Naive thymus-derived CD8-positive, alpha-beta T cell (primary cell): ENCODE measurements at regions not wholly inside any gene's neighbourhood (a gene's known extent, or its start where the extent isn't known, plus 50 kb on each side); places are given as distances from the start of the nearest gene placed in this dataset.
"Not testable (repeated sequence)": the region's sequence is repeated elsewhere in the genome, so short reads cannot be mapped to it uniquely, and the experiment has no call there.

Experiments
- ATAC-seq, 2 donors: fragments of 150-1000 bp; cut with Tn5 transposase in 1 of 2; sonication (Bioruptor Pico), chemical (Tn5 transposase) in 1 of 2; 1 replicate in 1 of 2; 2 replicates in 1 of 2; pipeline ENCODE4 v1.10.0; 2021; ENCODE audit warnings: mild to moderate bottlenecking in 2 of 2, moderate library complexity in 2 of 2
- POLR2A ChIA-PET: fragments of 350-600 bp; sonication (Branson Sonifier 250); formaldehyde crosslinking; loops from one replicate; lab custom pipeline; 2021; ENCODE audit warnings: antibody characterized with exemption; lab: Charles Lee
- DNase-seq, 10 donors: peaks; one replicate each; pipeline versions ENCODE4 v3.0.0 to v3.0.0-alpha.2; 2020 to 2022
- H3K27ac Mint-ChIP-seq, 10 donors: one replicate each; pipeline ENCODE4 v1.8.0; 2020 to 2022; ENCODE audit warnings: mild to moderate bottlenecking in 10 of 10, mixed read lengths in 10 of 10, moderate library complexity in 4 of 10, inconsistent platforms in 1 of 10
- H3K27me3 Mint-ChIP-seq, 5 donors: one replicate each; pipeline ENCODE4 v1.8.0; 2021 to 2022; ENCODE audit warnings: mixed read lengths in 5 of 5
- H3K36me3 Mint-ChIP-seq, 3 donors: one replicate each; pipeline ENCODE4 v1.8.0; 2020 to 2022; ENCODE audit warnings: mixed read lengths in 3 of 3, mild to moderate bottlenecking in 2 of 3, inconsistent platforms in 1 of 3
- H3K4me1 Mint-ChIP-seq, 4 donors: one replicate each; pipeline ENCODE4 v1.8.0; 2021 to 2022; ENCODE audit warnings: mixed read lengths in 4 of 4
- H3K4me3 Mint-ChIP-seq, 10 donors: one replicate each; pipeline ENCODE4 v1.8.0; 2020 to 2022; ENCODE audit warnings: mild to moderate bottlenecking in 10 of 10, mixed read lengths in 10 of 10, moderate library complexity in 6 of 10, inconsistent platforms in 1 of 10
- H3K9me3 Mint-ChIP-seq, 9 donors: one replicate each; pipeline ENCODE4 v1.8.0; 2020 to 2022; ENCODE audit warnings: mixed read lengths in 9 of 9, mild to moderate bottlenecking in 3 of 9, inconsistent platforms in 1 of 9, moderate library complexity in 1 of 9

- POLR2A ChIA-PET: no interaction called here
- DNase-seq (no peak), ATAC-seq (no peak)
- Mint-ChIP-seq H3K27me3 (peaks cover 0 to 6% (median 0%) of the 10 kb centered on the region in 5 donors), H3K9me3 (peaks cover 0 to 14% (median 0%) of the 10 kb centered on the region in 9 donors), H3K4me1 (no peaks in the 10 kb centered on the region), H3K36me3 (no peaks in the 10 kb centered on the region), H3K27ac (no peak overlapping the region), H3K4me3 (no peak overlapping the region)
Observed at GRCh38 chr4:57364255-57364654, 254.1 kb upstream of the IGFBP7 start.

- H3K27ac Mint-ChIP-seq: no peak overlapping the region
- H3K4me1 Mint-ChIP-seq: no peaks in the 10 kb centered on the region
- DNase-seq: no peak
- no peaks in the 10 kb centered on the region for H3K36me3 Mint-ChIP-seq
- POLR2A ChIA-PET: no interaction called here
- no peak for ATAC-seq
- peaks cover 0 to 15% (median 3%) of the 10 kb centered on the region in 5 donors for H3K27me3 Mint-ChIP-seq
- H3K9me3 Mint-ChIP-seq: peaks cover 0 to 23% (median 0%) of the 10 kb centered on the region in 9 donors
- no peak overlapping the region for H3K4me3 Mint-ChIP-seq
Observed at GRCh38 chr4:57363346-57363745, 253.2 kb upstream of the IGFBP7 start.

- H3K9me3 Mint-ChIP-seq: peaks cover 0 to 14% (median 0%) of the 10 kb centered on the region in 9 donors
- no peaks in the 10 kb centered on the region for H3K4me1 Mint-ChIP-seq
- POLR2A ChIA-PET: no interaction called here
- H3K27me3 Mint-ChIP-seq: peaks cover 0 to 10% (median 3%) of the 10 kb centered on the region in 5 donors
- H3K27ac Mint-ChIP-seq: no peak overlapping the region
- ATAC-seq (no peak), DNase-seq (no peak)
- H3K4me3 Mint-ChIP-seq: no peak overlapping the region
- H3K36me3 Mint-ChIP-seq: no peaks in the 10 kb centered on the region
Observed at GRCh38 chr4:57360681-57361080, 250.5 kb upstream of the IGFBP7 start.

GRCh38 chr4:57355101-57355665 lies 245.0 kb upstream of the IGFBP7 start:
- H3K27ac Mint-ChIP-seq: no peak overlapping the region

GRCh38 chr4:57351731-57352130 lies 241.5 kb upstream of the IGFBP7 start:
- Mint-ChIP-seq H3K27me3 (peaks cover 0 to 22% (median 1%) of the 10 kb centered on the region in 5 donors), H3K4me3 (no peak overlapping the region), H3K36me3 (no peaks in the 10 kb centered on the region), H3K4me1 (no peaks in the 10 kb centered on the region), H3K9me3 (peaks cover 0 to 9% (median 0%) of the 10 kb centered on the region in 9 donors), H3K27ac (no peak overlapping the region)
- DNase-seq (no peak), ATAC-seq (no peak)
- POLR2A ChIA-PET: no interaction called here

More at GRCh38 chr4:57355101-57355665, 245.0 kb upstream of the IGFBP7 start:
- no peak for DNase-seq
- H3K27me3 Mint-ChIP-seq: peaks cover 0 to 22% (median 7%) of the 10 kb centered on the region in 5 donors
- ATAC-seq: no peak
- H3K4me1 Mint-ChIP-seq: no peaks in the 10 kb centered on the region
- no peaks in the 10 kb centered on the region for H3K36me3 Mint-ChIP-seq
- H3K9me3 Mint-ChIP-seq: peaks cover 0 to 14% (median 0%) of the 10 kb centered on the region in 9 donors
- no peak overlapping the region for H3K4me3 Mint-ChIP-seq
- POLR2A ChIA-PET: no interaction called here

GRCh38 chr4:57344296-57344695 lies 234.1 kb upstream of the IGFBP7 start:
- peaks cover 1 to 9% (median 3%) of the 10 kb centered on the region in 5 donors for H3K27me3 Mint-ChIP-seq
- ATAC-seq: no peak
- no peaks in the 10 kb centered on the region for H3K4me1 Mint-ChIP-seq
- H3K27ac Mint-ChIP-seq: no peak overlapping the region
- H3K9me3 Mint-ChIP-seq: peaks cover 0 to 10% (median 3%) of the 10 kb centered on the region in 9 donors
- no peak for DNase-seq
- no peaks in the 10 kb centered on the region for H3K36me3 Mint-ChIP-seq
- no peak overlapping the region for H3K4me3 Mint-ChIP-seq
- POLR2A ChIA-PET: no interaction called here

- Mint-ChIP-seq H3K4me1 (no peaks in the 10 kb centered on the region), H3K27ac (no peak overlapping the region), H3K27me3 (peaks cover 2 to 12% (median 6%) of the 10 kb centered on the region in 5 donors), H3K4me3 (no peak overlapping the region), H3K9me3 (peaks cover 0 to 12% (median 0%) of the 10 kb centered on the region in 9 donors), H3K36me3 (no peaks in the 10 kb centered on the region)
- POLR2A ChIA-PET: no interaction called here
- ATAC-seq (no peak), DNase-seq (no peak)
Observed at GRCh38 chr4:57342411-57342810, 232.2 kb upstream of the IGFBP7 start.

GRCh38 chr4:57338861-57339260 lies 228.7 kb upstream of the IGFBP7 start:
- Mint-ChIP-seq H3K27me3 (peaks cover 2 to 12% (median 9%) of the 10 kb centered on the region in 5 donors), H3K9me3 (peaks cover 0 to 12% (median 0%) of the 10 kb centered on the region in 9 donors)
- H3K36me3 Mint-ChIP-seq, DNase-seq, H3K27ac Mint-ChIP-seq, H3K4me3 Mint-ChIP-seq, POLR2A ChIA-PET, H3K4me1 Mint-ChIP-seq, ATAC-seq: not testable (repeated sequence)

GRCh38 chr4:57333684-57334083 lies 223.5 kb upstream of the IGFBP7 start:
- no peaks in the 10 kb centered on the region for H3K4me1 Mint-ChIP-seq
- POLR2A ChIA-PET: no interaction called here

GRCh38 chr4:57331959-57332358 lies 221.8 kb upstream of the IGFBP7 start:
- H3K4me1 Mint-ChIP-seq: no peaks in the 10 kb centered on the region
- ATAC-seq (no peak), DNase-seq (no peak)
- H3K9me3 Mint-ChIP-seq: peaks cover 0 to 2% (median 0%) of the 10 kb centered on the region in 9 donors
- H3K27me3 Mint-ChIP-seq: peaks cover 0 to 3% (median 0%) of the 10 kb centered on the region in 5 donors
- no peaks in the 10 kb centered on the region for H3K36me3 Mint-ChIP-seq
- no peak overlapping the region for H3K4me3 Mint-ChIP-seq
- POLR2A ChIA-PET: no interaction called here
- no peak overlapping the region for H3K27ac Mint-ChIP-seq

More at GRCh38 chr4:57333684-57334083, 223.5 kb upstream of the IGFBP7 start:
- H3K36me3 Mint-ChIP-seq: no peaks in the 10 kb centered on the region
- no peak for ATAC-seq
- DNase-seq: no peak
- peaks cover 0 to 2% (median 0%) of the 10 kb centered on the region in 9 donors for H3K9me3 Mint-ChIP-seq
- no peak overlapping the region for H3K27ac Mint-ChIP-seq
- H3K4me3 Mint-ChIP-seq: no peak overlapping the region
- H3K27me3 Mint-ChIP-seq: peaks cover 0 to 4% (median 0%) of the 10 kb centered on the region in 5 donors

GRCh38 chr4:57329279-57329678 lies 219.1 kb upstream of the IGFBP7 start:
- H3K36me3 Mint-ChIP-seq: no peaks in the 10 kb centered on the region
- H3K4me3 Mint-ChIP-seq: no peak overlapping the region
- POLR2A ChIA-PET: no interaction called here
- H3K9me3 Mint-ChIP-seq: peaks cover 0 to 5% (median 0%) of the 10 kb centered on the region in 9 donors
- no peaks in the 10 kb centered on the region for H3K4me1 Mint-ChIP-seq
- DNase-seq (no peak), ATAC-seq (no peak)
- H3K27ac Mint-ChIP-seq: no peak overlapping the region
- no peaks in the 10 kb centered on the region for H3K27me3 Mint-ChIP-seq

- no peaks in the 10 kb centered on the region for H3K36me3 Mint-ChIP-seq
- H3K27me3 Mint-ChIP-seq: peaks cover 0 to 6% (median 0%) of the 10 kb centered on the region in 5 donors
- no peak overlapping the region for H3K4me3 Mint-ChIP-seq
- H3K4me1 Mint-ChIP-seq: no peaks in the 10 kb centered on the region
- POLR2A ChIA-PET: no interaction called here
- H3K9me3 Mint-ChIP-seq: peaks cover 0 to 3% (median 0%) of the 10 kb centered on the region in 9 donors
- ATAC-seq: no peak
- H3K27ac Mint-ChIP-seq: no peak overlapping the region
- DNase-seq: no peak
Observed at GRCh38 chr4:57324673-57325307, 214.6 kb upstream of the IGFBP7 start.

- POLR2A ChIA-PET: no interaction called here
- DNase-seq: no peak
- Mint-ChIP-seq H3K27me3 (peaks cover 0 to 6% (median 0%) of the 10 kb centered on the region in 5 donors), H3K36me3 (no peaks in the 10 kb centered on the region), H3K4me3 (no peak overlapping the region), H3K9me3 (peaks cover 0 to 3% (median 0%) of the 10 kb centered on the region in 9 donors), H3K27ac (no peak overlapping the region), H3K4me1 (no peaks in the 10 kb centered on the region)
- ATAC-seq: no peak
Observed at GRCh38 chr4:57320849-57321248, 210.7 kb upstream of the IGFBP7 start.
